H1 (cell line): ENCODE measurements at regions not wholly inside any gene's neighbourhood (a gene's known extent, or its start where the extent isn't known, plus 50 kb on each side); places are given as distances from the start of the nearest gene placed in this dataset.

Experiments used
- CTCF ChIA-PET: fragments of 300-600 bp; sonication (Branson Sonifier 250); formaldehyde crosslinking; loops from one replicate; lab custom pipeline; 2021; ENCODE audit not compliant: partially characterized antibody; lab: Charles Lee
- POLR2A ChIA-PET: fragments of 300-600 bp; sonication (Branson Sonifier 250); formaldehyde crosslinking; loops from one replicate; lab custom pipeline; 2021; ENCODE audit warnings: inconsistent platforms; ENCODE audit not compliant: partially characterized antibody; lab: Charles Lee
- DNase-seq, 2 experiments: peaks; one replicate each; pipeline versions ENCODE4 v3.0.0 to v3.0.0-alpha.2; 2010 to 2022; ENCODE audit warnings: low spot score in 2 of 2, low read depth in 1 of 2, mixed read lengths in 1 of 2
- FAIRE-seq: peaks from 2 replicates; lab custom pipeline; 2011; peaks lifted over from hg19 to GRCh38; lab: Jason Lieb, UNC
- H2AFZ ChIP-seq: 2 replicates; pipeline ENCODE4 v1.8.1; 2012; ENCODE audit warnings: low read length, inconsistent platforms
- H2AK5ac ChIP-seq: 2 replicates; pipeline ENCODE4 v1.6.1; 2013; ENCODE audit warnings: low read depth, low read length
- H2BK120ac ChIP-seq: replicated peaks from 2 replicates; pipeline ENCODE3; 2013; ENCODE audit warnings: low read depth, low read length, inconsistent platforms
- H2BK12ac ChIP-seq: 2 replicates; pipeline ENCODE4 v1.6.1; 2013; ENCODE audit warnings: low read depth, low read length
- H2BK15ac ChIP-seq: 2 replicates; pipeline ENCODE4 v1.6.1; 2013; ENCODE audit warnings: low read length
- H2BK20ac ChIP-seq: 2 replicates; pipeline ENCODE4 v1.6.1; 2013; ENCODE audit warnings: low read length
- H2BK5ac ChIP-seq: 2 replicates; pipeline ENCODE4 v1.6.1; 2013; ENCODE audit warnings: low read depth, low read length
- H3K14ac ChIP-seq: 2 replicates; pipeline ENCODE4 v1.6.1; 2013; ENCODE audit warnings: inconsistent platforms; ENCODE audit not compliant: insufficient read length
- H3K18ac ChIP-seq: 2 replicates; pipeline ENCODE4 v1.6.1; 2013; ENCODE audit warnings: low read length; ENCODE audit errors: extremely low read depth
- H3K23ac ChIP-seq: 2 replicates; pipeline ENCODE4 v1.6.1; 2013; ENCODE audit warnings: inconsistent platforms; ENCODE audit not compliant: insufficient read length
- H3K23me2 ChIP-seq: 2 replicates; pipeline ENCODE4 v1.6.1; 2013; ENCODE audit warnings: low read depth, low read length
- H3K27ac ChIP-seq: 2 replicates; pipeline ENCODE4 v1.6.1; 2011; ENCODE audit warnings: low read depth, low read length, inconsistent platforms
- H3K27me3 ChIP-seq, 4 experiments: replicated peaks in 1 of 4; 1 replicate in 1 of 4; 2 replicates in 3 of 4; pipeline versions ENCODE4 v1.6.1 to v1.8.1; 2011 to 2013; ENCODE audit warnings: low read length in 3 of 4, mild to moderate bottlenecking in 3 of 4, inconsistent platforms in 2 of 4, mixed read lengths in 2 of 4, moderate library complexity in 1 of 4; ENCODE audit not compliant: control insufficient read depth in 3 of 4, insufficient read depth in 3 of 4; ENCODE audit errors: extremely low read depth in 1 of 4
- H3K36me3 ChIP-seq, 4 experiments: 2 replicates each; pipeline versions ENCODE4 v1.6.1 to v1.8.1; 2011 to 2013; ENCODE audit warnings: mild to moderate bottlenecking in 4 of 4, low read length in 3 of 4, moderate library complexity in 2 of 4, control low read depth in 1 of 4, inconsistent platforms in 1 of 4; ENCODE audit not compliant: insufficient read depth in 4 of 4, control insufficient read depth in 2 of 4
- H3K4ac ChIP-seq: replicated peaks from 2 replicates; pipeline ENCODE3; 2013; ENCODE audit warnings: low read length, low read depth, mixed read lengths, inconsistent platforms; ENCODE audit not compliant: insufficient read length
- H3K4me1 ChIP-seq, 4 experiments: replicated peaks in 1 of 4; 1 replicate in 1 of 4; 2 replicates in 3 of 4; pipeline versions ENCODE4 v1.6.1 to v1.8.1; 2011 to 2013; ENCODE audit warnings: low read length in 3 of 4, inconsistent platforms in 2 of 4, mixed read lengths in 1 of 4; ENCODE audit not compliant: insufficient read depth in 4 of 4, control insufficient read depth in 3 of 4
- H3K4me2 ChIP-seq, 2 experiments: 2 replicates each; pipeline versions ENCODE4 v1.6.1 to v1.8.1; 2011 to 2013; ENCODE audit warnings: low read depth in 2 of 2, low read length in 2 of 2, control low read depth in 1 of 2, inconsistent platforms in 1 of 2, mild to moderate bottlenecking in 1 of 2; ENCODE audit not compliant: insufficient read depth in 1 of 2
- H3K4me3 ChIP-seq, 4 experiments: fragments of 200-600, 300-600 bp in 1 of 4; sonication (generic), shearing (Covaris generic), sonication (Bioruptor Twin) in 1 of 4; 2 replicates each; pipeline versions ENCODE4 v1.5.1 to v1.8.1; 2011 to 2016; ENCODE audit warnings: low read length in 4 of 4, low read depth in 3 of 4, control low read depth in 2 of 4, inconsistent platforms in 2 of 4, mild to moderate bottlenecking in 2 of 4, mixed read lengths in 1 of 4, moderate library complexity in 1 of 4; ENCODE audit not compliant: insufficient read depth in 2 of 4; ENCODE audit errors: extremely low read depth in 1 of 4
- H3K56ac ChIP-seq: replicated peaks from 2 replicates; pipeline ENCODE3; 2013; ENCODE audit warnings: low read depth, mild to moderate bottlenecking, mixed read lengths, low read length, inconsistent platforms; ENCODE audit not compliant: insufficient read length
- H3K79me1 ChIP-seq: 2 replicates; pipeline ENCODE4 v1.6.1; 2013; ENCODE audit warnings: low read depth, low read length, control low read depth
- H3K79me2 ChIP-seq, 2 experiments: 2 replicates each; pipeline versions ENCODE4 v1.6.1 to v1.8.1; 2012 to 2013; ENCODE audit warnings: low read length in 2 of 2, mild to moderate bottlenecking in 2 of 2, inconsistent platforms in 1 of 2; ENCODE audit not compliant: insufficient read depth in 2 of 2, control insufficient read depth in 1 of 2
- H3K9ac ChIP-seq, 4 experiments: replicated peaks in 1 of 4; 1 replicate in 1 of 4; 2 replicates in 3 of 4; pipeline versions ENCODE4 v1.6.1 to v1.8.1; 2011 to 2013; ENCODE audit warnings: low read depth in 3 of 4, low read length in 3 of 4, control low read depth in 2 of 4, mild to moderate bottlenecking in 2 of 4, moderate library complexity in 2 of 4, inconsistent platforms in 1 of 4; ENCODE audit errors: extremely low read depth in 1 of 4
- H3K9me3 ChIP-seq, 2 experiments: 2 replicates each; pipeline versions ENCODE4 v1.6.1 to v1.8.1; 2012 to 2013; ENCODE audit warnings: mild to moderate bottlenecking in 2 of 2, moderate library complexity in 2 of 2, control low read depth in 1 of 2, inconsistent platforms in 1 of 2, low read depth in 1 of 2, low read length in 1 of 2, mixed read lengths in 1 of 2; ENCODE audit not compliant: insufficient read depth in 2 of 2
- H4K20me1 ChIP-seq, 2 experiments: replicated peaks in 1 of 2; 2 replicates each; pipeline versions ENCODE3 to v1.8.1; 2011 to 2013; ENCODE audit warnings: inconsistent platforms in 2 of 2, low read length in 2 of 2, mild to moderate bottlenecking in 1 of 2; ENCODE audit not compliant: insufficient read depth in 2 of 2, control insufficient read depth in 1 of 2
- H4K5ac ChIP-seq: 2 replicates; pipeline ENCODE4 v1.6.1; 2013; ENCODE audit warnings: low read length, low read depth, mixed read lengths, inconsistent platforms; ENCODE audit not compliant: insufficient read length
- H4K8ac ChIP-seq: 2 replicates; pipeline ENCODE4 v1.8.0; 2013; ENCODE audit warnings: mild to moderate bottlenecking, moderate library complexity, low read length, inconsistent platforms; ENCODE audit not compliant: insufficient read depth; ENCODE audit errors: extremely low read depth
- H4K91ac ChIP-seq: replicated peaks from 2 replicates; pipeline ENCODE3; 2013; ENCODE audit warnings: low read length, mixed read lengths, inconsistent platforms; ENCODE audit not compliant: insufficient read length
- CHD2 ChIP-seq: IDR thresholded peaks from 2 replicates; pipeline ENCODE4 v1.6.1; 2012; ENCODE audit warnings: low read length, improper control_type of control experiment
- GABPA ChIP-seq: IDR thresholded peaks from 2 replicates; pipeline ENCODE4 v1.6.1; 2011; ENCODE audit warnings: mild to moderate bottlenecking, low read length, moderate library complexity, borderline replicate concordance; ENCODE audit not compliant: insufficient read depth
- HDAC6 ChIP-seq: IDR thresholded peaks from one replicate; pipeline ENCODE4 v1.7.1; 2012; ENCODE audit warnings: low read depth, mild to moderate bottlenecking, inconsistent platforms, low read length, moderate library complexity
- PHF8 ChIP-seq: fragments of 200-600 bp; sonication (generic); conservative IDR thresholded peaks from 2 replicates; pipeline ENCODE4 v1.7.1; 2012; ENCODE audit warnings: low read depth, mild to moderate bottlenecking, inconsistent platforms, low read length, moderate library complexity
- POLR2AphosphoS5 ChIP-seq: IDR thresholded peaks from 2 replicates; pipeline ENCODE4 v1.6.1; 2011; ENCODE audit warnings: low read depth, low read length
- POU5F1 ChIP-seq: IDR thresholded peaks from 2 replicates; pipeline ENCODE4 v1.6.1; 2011; ENCODE audit warnings: low read depth, mild to moderate bottlenecking, low read length, moderate library complexity
- RNF2 ChIP-seq: fragments of 200-900, 300-1000 bp; sonication (generic); IDR thresholded peaks from 2 replicates; pipeline ENCODE4 v1.7.1; 2016; ENCODE audit warnings: borderline replicate concordance, low read depth, mild to moderate bottlenecking, antibody characterized with exemption, low read length; ENCODE audit not compliant: poor library complexity, severe bottlenecking; ENCODE audit errors: missing control alignments
- SIRT6 ChIP-seq: IDR thresholded peaks from one replicate; pipeline ENCODE4 v1.7.1; 2012; ENCODE audit warnings: low read length, inconsistent platforms
- SP1 ChIP-seq: IDR thresholded peaks from 2 replicates; pipeline ENCODE4 v1.6.1; 2011; ENCODE audit warnings: low read depth, low read length
- USF2 ChIP-seq: IDR thresholded peaks from 2 replicates; pipeline ENCODE4 v1.6.1; 2011; ENCODE audit warnings: low read length, improper control_type of control experiment
- ZNF274 ChIP-seq: IDR thresholded peaks from 2 replicates; pipeline ENCODE4 v1.7.0; 2012; ENCODE audit warnings: low read length, borderline replicate concordance; ENCODE audit errors: extremely low read depth
- WGBS, 2 experiments: shearing (Covaris generic) in 1 of 2; methylation state at CpG; one replicate each; pipeline versions ENCODE4 v1.1.6 to v1.1.7; 2013 to 2015; ENCODE audit warnings: low lambda C conversion rate in 2 of 2, mixed read lengths in 2 of 2, inconsistent platforms in 1 of 2, low coverage in 1 of 2, missing lambda C conversion rate in 1 of 2; ENCODE audit not compliant: insufficient replicate concordance in 2 of 2, insufficient coverage in 1 of 2, insufficient read length in 1 of 2; ENCODE audit errors: extremely low coverage in 1 of 2, missing lambda C conversion rate in 1 of 2; 5-methylcytosine and 5-hydroxymethylcytosine counted together

DNA sequence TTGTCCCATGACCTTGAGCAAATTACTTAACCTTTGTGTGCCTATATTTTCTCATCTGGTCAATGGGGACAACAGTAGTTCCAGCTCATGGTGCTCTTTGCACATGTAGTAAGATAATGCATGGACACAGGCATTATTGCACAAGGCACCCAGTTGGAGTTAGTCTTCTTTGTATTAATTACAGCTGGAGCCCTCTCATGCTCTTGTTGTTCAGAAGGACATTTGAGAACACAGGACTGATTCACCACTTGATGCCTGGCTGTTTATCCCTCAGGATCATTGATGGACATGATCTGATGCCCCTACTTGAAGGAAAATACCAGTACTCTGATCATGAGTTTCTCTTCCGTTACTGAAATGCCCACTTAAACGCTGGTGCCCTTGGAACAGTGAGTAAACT is 1068.6 kb downstream of the NLGN4Y start:
- no peak overlapping the region for H3K14ac ChIP-seq
- no peak overlapping the region for H4K8ac ChIP-seq
- no peak overlapping the region for H2AFZ ChIP-seq
- 90% methylated on average over 2 of the region's 2 CpGs; no CpG with 5 or more reads in 1 of the 2 experiments for WGBS, 2 experiments
- H3K79me2 ChIP-seq: no peaks in the 10 kb centered on the region
- H4K20me1 ChIP-seq: no peaks in the 10 kb centered on the region
- no peak overlapping the region for H3K4ac ChIP-seq
- H2BK5ac ChIP-seq: no peak overlapping the region
- H3K23me2 ChIP-seq: no peaks in the 10 kb centered on the region
- H2AK5ac ChIP-seq: no peak overlapping the region
- ChIA-PET POLR2A (no interaction called here), CTCF (interaction anchor here (1.6 kb wide), 2 partner anchors 168 to 193 kb away, joined by 3 to 4 read pairs; no protein-coding TSS in a partner anchor)
- H2BK15ac ChIP-seq: no peak overlapping the region; the same call in 1 of the 2 replicates
- no peaks in the 10 kb centered on the region for H3K27me3 ChIP-seq
- H3K4me1 ChIP-seq: no peaks in the 10 kb centered on the region
- 0 out of 2 replicates have a peak overlapping the region, but pooled peaks have one; percentile 33 for H2BK12ac ChIP-seq
- H3K9me3 ChIP-seq: peaks cover 0 to 5% of the 10 kb centered on the region in 2 experiments; a peak in 2 of 4 replicates
- H2BK120ac ChIP-seq: no peak overlapping the region
- H3K4me3 ChIP-seq: no peak overlapping the region
- no peak overlapping the region for H3K4me2 ChIP-seq
- H3K18ac ChIP-seq: no peak overlapping the region
- no peaks in the 10 kb centered on the region for H3K79me1 ChIP-seq
- H3K36me3 ChIP-seq: no peaks in the 10 kb centered on the region; a peak in 1 of 8 replicates
- no peak for FAIRE-seq
- H3K56ac ChIP-seq: no peak overlapping the region
- H2BK20ac ChIP-seq: peak overlapping the region; percentile 48; the same call in 1 of the 2 replicates
- DNase-seq: no peak
- no peak overlapping the region for H3K27ac ChIP-seq
- H4K91ac ChIP-seq: no peak overlapping the region
- no peak overlapping the region for H4K5ac ChIP-seq
- no peak overlapping the region for H3K23ac ChIP-seq
- no peak overlapping the region for H3K9ac ChIP-seq
- no peak for TF ChIP-seq CHD2
- TF ChIP-seq GABPA: no peak
- TF ChIP-seq USF2: no peak
- no peak for TF ChIP-seq SIRT6
- TF ChIP-seq POU5F1: no peak
- TF ChIP-seq HDAC6: no peak
- no peak for TF ChIP-seq POLR2AphosphoS5
- no peak for TF ChIP-seq SP1
- TF ChIP-seq ZNF274: no peak
- TF ChIP-seq PHF8: no peak
- TF ChIP-seq RNF2: no peak
